ENCODE measurements at regions not wholly inside any gene's neighbourhood (a gene's known extent, or its start where the extent isn't known, plus 50 kb on each side); places are given as distances from the start of the nearest gene placed in this dataset.

- TF ChIP-seq CTCF (IDR thresholded peaks at IDR 0.05): no peak
- no peak overlapping the region for H3K27ac ChIP-seq
- peaks cover 0 to 14% of the 10 kb centered on the region in 2 donors for H3K4me1 ChIP-seq
- H3K9me3 ChIP-seq: no peaks in the 10 kb centered on the region
- intact Hi-C loops (cut with DNase I): no loop called here
- DNase-seq (ENCODE audit: low spot score in 2 of 2): no peak
- H3K27me3 ChIP-seq: no peaks in the 10 kb centered on the region
- no peak overlapping the region for H3K4me3 ChIP-seq
- H3K36me3 ChIP-seq: no peaks in the 10 kb centered on the region
These were observed 177.8 kb upstream of the USP15 start for GRCh38 chr12:62082448-62082847.

GRCh38 chr12:62098132-62098531 lies 162.1 kb upstream of the USP15 start:
- H3K4me3 ChIP-seq: no peak overlapping the region
- H3K9me3 ChIP-seq: no peaks in the 10 kb centered on the region
- intact Hi-C loops (cut with DNase I): no loop called here
- H3K27ac ChIP-seq: peak overlapping the region in 1 of 2 donors; percentile 26
- DNase-seq (ENCODE audit: low spot score in 2 of 2): no peak
- no peak for TF ChIP-seq CTCF (IDR thresholded peaks at IDR 0.05)
- no peaks in the 10 kb centered on the region for H3K36me3 ChIP-seq
- H3K4me1 ChIP-seq: peaks cover 0 to 4% of the 10 kb centered on the region in 2 donors
- H3K27me3 ChIP-seq: no peaks in the 10 kb centered on the region

GRCh38 chr12:62103748-62104147 lies 156.5 kb upstream of the USP15 start:
- peaks cover 0 to 3% of the 10 kb centered on the region in 2 donors for H3K4me1 ChIP-seq
- H3K27ac ChIP-seq: no peak overlapping the region
- no peak for DNase-seq (ENCODE audit: low spot score in 2 of 2)
- no peaks in the 10 kb centered on the region for H3K27me3 ChIP-seq
- no peaks in the 10 kb centered on the region for H3K9me3 ChIP-seq
- no peaks in the 10 kb centered on the region for H3K36me3 ChIP-seq
- intact Hi-C loops (cut with DNase I): no loop called here
- no peak overlapping the region for H3K4me3 ChIP-seq
- no peak for TF ChIP-seq CTCF (IDR thresholded peaks at IDR 0.05)

- Histone ChIP-seq H3K4me3 (no peak overlapping the region), H3K27ac (no peak overlapping the region), H3K9me3 (no peaks in the 10 kb centered on the region), H3K36me3 (no peaks in the 10 kb centered on the region), H3K4me1 (peaks cover 0 to 3% of the 10 kb centered on the region in 2 donors), H3K27me3 (no peaks in the 10 kb centered on the region)
- intact Hi-C loops (cut with DNase I): no loop called here
- DNase-seq (ENCODE audit: low spot score in 2 of 2): no peak
- TF ChIP-seq CTCF (IDR thresholded peaks at IDR 0.05): no peak
These were observed 153.5 kb upstream of the USP15 start for GRCh38 chr12:62106547-62107185.

GRCh38 chr12:62113366-62114011 lies 146.7 kb upstream of the USP15 start:
- no peak overlapping the region for H3K4me3 ChIP-seq
- no peak overlapping the region for H3K27ac ChIP-seq
- no peak for DNase-seq (ENCODE audit: low spot score in 2 of 2)
- H3K4me1 ChIP-seq: no peaks in the 10 kb centered on the region
- no peak for TF ChIP-seq CTCF (IDR thresholded peaks at IDR 0.05)
- intact Hi-C loops (cut with DNase I): no loop called here
- no peaks in the 10 kb centered on the region for H3K27me3 ChIP-seq
- H3K36me3 ChIP-seq: no peaks in the 10 kb centered on the region
- no peaks in the 10 kb centered on the region for H3K9me3 ChIP-seq

All from ascending aorta (tissue), 2 donors.